PC-3 (cell line): ENCODE measurements at regions not wholly inside any gene's neighbourhood (a gene's known extent, or its start where the extent isn't known, plus 50 kb on each side); places are given as distances from the start of the nearest gene placed in this dataset.

Experiments
- EZH2 ChIP-seq: fragments of 300-600 bp; sonication (generic); IDR thresholded peaks from one replicate; pipeline ENCODE4 v1.6.1; 2017; ENCODE audit warnings: antibody characterized with exemption, mild to moderate bottlenecking, low read length; ENCODE audit not compliant: unreplicated experiment
- EZH2phosphoT487 ChIP-seq: fragments of 300-600 bp; sonication (generic); IDR thresholded peaks from 2 replicates; pipeline ENCODE4 v1.6.1; 2018; ENCODE audit warnings: mild to moderate bottlenecking, antibody characterized with exemption, low read length, borderline replicate concordance
- TF ChIP-seq, protein P1 (sequence below): fragments of 300-600 bp; sonication (generic); conservative IDR thresholded peaks from 2 replicates; pipeline ENCODE4 v1.5.1; 2017; ENCODE audit warnings: antibody characterized with exemption, low read depth, mild to moderate bottlenecking, low read length

DNA sequence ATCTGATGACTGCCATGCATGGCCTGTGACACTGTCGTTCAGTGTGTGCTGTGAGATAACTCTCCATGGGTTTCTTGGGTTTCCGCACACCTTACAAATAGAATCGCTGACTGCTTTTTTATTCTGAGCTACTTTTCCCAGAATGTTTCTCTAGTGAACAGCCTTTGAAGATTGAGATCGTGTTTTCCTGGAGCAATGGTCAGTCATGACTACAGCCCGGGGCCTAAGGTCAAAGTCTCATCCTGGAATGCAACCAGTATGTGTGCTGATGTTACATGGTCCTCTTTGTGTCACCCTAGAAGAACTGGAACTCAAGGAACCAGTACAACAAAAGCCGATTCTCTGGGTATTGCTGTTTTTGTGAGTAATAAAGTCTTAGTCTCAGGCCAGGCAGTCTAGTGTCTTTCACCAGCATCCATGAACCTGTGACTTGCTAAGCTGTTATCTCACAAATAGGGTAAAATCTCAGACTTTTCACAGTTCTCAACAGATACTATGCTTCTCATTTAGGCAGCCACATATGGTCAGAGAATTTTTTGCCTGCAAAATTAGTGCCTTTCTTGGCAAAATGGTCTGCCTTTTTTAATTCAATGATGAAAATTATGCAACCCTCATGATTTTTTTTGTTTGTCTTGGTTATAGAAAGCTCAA, 124.9 kb upstream of the PIEZO2 start:
- TF ChIP-seq, protein P1, sequence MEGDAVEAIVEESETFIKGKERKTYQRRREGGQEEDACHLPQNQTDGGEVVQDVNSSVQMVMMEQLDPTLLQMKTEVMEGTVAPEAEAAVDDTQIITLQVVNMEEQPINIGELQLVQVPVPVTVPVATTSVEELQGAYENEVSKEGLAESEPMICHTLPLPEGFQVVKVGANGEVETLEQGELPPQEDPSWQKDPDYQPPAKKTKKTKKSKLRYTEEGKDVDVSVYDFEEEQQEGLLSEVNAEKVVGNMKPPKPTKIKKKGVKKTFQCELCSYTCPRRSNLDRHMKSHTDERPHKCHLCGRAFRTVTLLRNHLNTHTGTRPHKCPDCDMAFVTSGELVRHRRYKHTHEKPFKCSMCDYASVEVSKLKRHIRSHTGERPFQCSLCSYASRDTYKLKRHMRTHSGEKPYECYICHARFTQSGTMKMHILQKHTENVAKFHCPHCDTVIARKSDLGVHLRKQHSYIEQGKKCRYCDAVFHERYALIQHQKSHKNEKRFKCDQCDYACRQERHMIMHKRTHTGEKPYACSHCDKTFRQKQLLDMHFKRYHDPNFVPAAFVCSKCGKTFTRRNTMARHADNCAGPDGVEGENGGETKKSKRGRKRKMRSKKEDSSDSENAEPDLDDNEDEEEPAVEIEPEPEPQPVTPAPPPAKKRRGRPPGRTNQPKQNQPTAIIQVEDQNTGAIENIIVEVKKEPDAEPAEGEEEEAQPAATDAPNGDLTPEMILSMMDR = no peak
- no peak for TF ChIP-seq EZH2
- no peak for TF ChIP-seq EZH2phosphoT487
